SKM-1 (cell line): ENCODE measurements at regions not wholly inside any gene's neighbourhood (a gene's known extent, or its start where the extent isn't known, plus 50 kb on each side); places are given as distances from the start of the nearest gene placed in this dataset.
"Not testable (repeated sequence)": the region's sequence is repeated elsewhere in the genome, so short reads cannot be mapped to it uniquely, and the experiment has no call there.

Experiments used
- DNase-seq: peaks from one replicate; lab custom pipeline; 2025; ENCODE audit not compliant: unreplicated experiment; lab: John Stamatoyannopoulos, UW

GRCh38 chr3:65004795-65005295 is 317.0 kb upstream of the ADAMTS9 start:
- no peak for DNase-seq

- no peak for DNase-seq
These were observed 316.5 kb upstream of the ADAMTS9 start for GRCh38 chr3:65004306-65004705.

- DNase-seq: not testable (repeated sequence)
These were observed 313.3 kb upstream of the ADAMTS9 start for GRCh38 chr3:65001119-65001518.

- no peak for DNase-seq
These were observed 310.5 kb upstream of the ADAMTS9 start for GRCh38 chr3:64998317-64998716.

- DNase-seq: no peak
These were observed 308.2 kb upstream of the ADAMTS9 start for GRCh38 chr3:64995857-64996551.

- no peak for DNase-seq
These were observed 306.0 kb upstream of the ADAMTS9 start for GRCh38 chr3:64993781-64994180.

- DNase-seq: no peak
These were observed 304.9 kb upstream of the ADAMTS9 start for GRCh38 chr3:64992530-64993285.

GRCh38 chr3:64988188-64988587 is 300.4 kb upstream of the ADAMTS9 start:
- no peak for DNase-seq

- DNase-seq: no peak
These were observed 299.9 kb upstream of the ADAMTS9 start for GRCh38 chr3:64987726-64988125.

- DNase-seq: no peak
These were observed 297.3 kb upstream of the ADAMTS9 start for GRCh38 chr3:64985072-64985471.

- no peak for DNase-seq
These were observed 296.0 kb upstream of the ADAMTS9 start for GRCh38 chr3:64983583-64984359.

- DNase-seq: no peak
These were observed 289.7 kb upstream of the ADAMTS9 start for GRCh38 chr3:64977308-64978100.

GRCh38 chr3:64976456-64976855 is 288.7 kb upstream of the ADAMTS9 start:
- DNase-seq: no peak

- no peak for DNase-seq
These were observed 287.3 kb upstream of the ADAMTS9 start for GRCh38 chr3:64975147-64975546.

- DNase-seq: no peak
These were observed 286.6 kb upstream of the ADAMTS9 start for GRCh38 chr3:64974401-64974800.

- DNase-seq: no peak
These were observed 285.0 kb upstream of the ADAMTS9 start for GRCh38 chr3:64972793-64973192.

- DNase-seq: no peak
These were observed 283.8 kb upstream of the ADAMTS9 start for GRCh38 chr3:64971602-64972001.

- no peak for DNase-seq
These were observed 282.8 kb upstream of the ADAMTS9 start for GRCh38 chr3:64970634-64971033.

GRCh38 chr3:64961301-64961700 is 273.5 kb upstream of the ADAMTS9 start:
- no peak for DNase-seq

- DNase-seq: no peak
These were observed 270.5 kb upstream of the ADAMTS9 start for GRCh38 chr3:64958199-64958843.
